ENCODE measurements at regions not wholly inside any gene's neighbourhood (a gene's known extent, or its start where the extent isn't known, plus 50 kb on each side); places are given as distances from the start of the nearest gene placed in this dataset.
"Not testable (repeated sequence)": the region's sequence is repeated elsewhere in the genome, so short reads cannot be mapped to it uniquely, and the experiment has no call there.

GRCh38 chr14:106179761-106180160, 653.4 kb downstream of the TMEM121 start:
- Histone ChIP-seq H2AFZ (ENCODE audit: low read depth, low read length) (no peak overlapping the region), H3K79me2 (ENCODE audit: control insufficient read depth, insufficient read depth, low read length) (no peaks in the 10 kb centered on the region), H3K4me1 (ENCODE audit: control insufficient read depth, extremely low read depth, insufficient read depth, low read length) (no peaks in the 10 kb centered on the region), H3K9me3 (replicated peaks; ENCODE audit: control insufficient read depth, insufficient read depth, low read length) (no peaks in the 10 kb centered on the region), H3K27ac (ENCODE audit: insufficient read depth, low read depth, low read length) (no peak overlapping the region), H3K4me3 (replicated peaks in 1 of 3; ENCODE audit: insufficient read depth in 1 of 3, low read depth in 1 of 3, low read length in 3 of 3) (no peak overlapping the region), H3K9me1 (replicated peaks; ENCODE audit: control insufficient read depth, extremely low read depth, insufficient read depth, low read length) (no peaks in the 10 kb centered on the region), H3K9ac (replicated peaks; ENCODE audit: extremely low read depth, insufficient read depth, low read length) (no peak overlapping the region), H4K20me1 (replicated peaks; ENCODE audit: control insufficient read depth, extremely low read depth, insufficient read depth, low read length) (no peaks in the 10 kb centered on the region), H3K36me3 (ENCODE audit: control insufficient read depth in 2 of 2, extremely low read depth in 1 of 2, insufficient read depth in 2 of 2, low read length in 2 of 2) (no peaks in the 10 kb centered on the region), H3K4me2 (ENCODE audit: insufficient read depth, low read length) (no peak overlapping the region), H3K27me3 (ENCODE audit: control insufficient read depth in 2 of 2, insufficient read depth in 2 of 2, low read length in 2 of 2) (no peaks in the 10 kb centered on the region)
- POLR2A ChIA-PET: no interaction called here
- no peak for DNase-seq (ENCODE audit: low read depth, low spot score)
- CTCF ChIA-PET: no interaction called here
- no peak for FAIRE-seq
- BruUV-seq (replicated peaks): no TSS peak
- intact Hi-C loops (cut with micrococcal nuclease): no loop called here
- no peak for TF ChIP-seq GATA2 (IDR thresholded peaks at IDR 0.05; ENCODE audit: insufficient read depth, insufficient read length, low read depth, low read length)
- no peak for TF ChIP-seq POLR2A (IDR thresholded peaks at IDR 0.05; ENCODE audit: low read depth, low read length)
- no peak for TF ChIP-seq CTCF (IDR thresholded peaks at IDR 0.05; ENCODE audit: extremely low read depth in 1 of 2, insufficient read depth in 1 of 2, low read depth in 1 of 2, low read length in 2 of 2)
- TF ChIP-seq POLR2AphosphoS5 (IDR thresholded peaks at IDR 0.05; ENCODE audit: insufficient read depth, low read depth, low read length): no peak
- no peak for TF ChIP-seq MYC (IDR thresholded peaks at IDR 0.05; ENCODE audit: low read depth, low read length)
- TF ChIP-seq MAX (IDR thresholded peaks at IDR 0.05; ENCODE audit: insufficient read depth, insufficient read length): no peak
- no peak for TF ChIP-seq FOS (IDR thresholded peaks at IDR 0.05; ENCODE audit: borderline replicate concordance, insufficient read depth, low read length)
- no peak for TF ChIP-seq EZH2 (IDR thresholded peaks at IDR 0.05; ENCODE audit: borderline replicate concordance, low read depth, low read length, severe bottlenecking)
- no peak for TF ChIP-seq JUN (IDR thresholded peaks at IDR 0.05; ENCODE audit: borderline replicate concordance, insufficient read depth, insufficient read length, low read depth)
- dilution Hi-C loops (cut with MboI; ENCODE audit: extremely low pct_ligation_motif_present, low sequenced_read_pairs): no loop called here

- H2AFZ ChIP-seq (ENCODE audit: low read depth, low read length); BruUV-seq (replicated peaks); H4K20me1 ChIP-seq (replicated peaks; ENCODE audit: control insufficient read depth, extremely low read depth, insufficient read depth, low read length); H3K9ac ChIP-seq (replicated peaks; ENCODE audit: extremely low read depth, insufficient read depth, low read length); H3K27ac ChIP-seq (ENCODE audit: insufficient read depth, low read depth, low read length); H3K4me2 ChIP-seq (ENCODE audit: insufficient read depth, low read length); H3K9me3 ChIP-seq (replicated peaks; ENCODE audit: control insufficient read depth, insufficient read depth, low read length); dilution Hi-C loops (cut with MboI; ENCODE audit: extremely low pct_ligation_motif_present, low sequenced_read_pairs); H3K4me3 ChIP-seq (replicated peaks in 1 of 3; ENCODE audit: insufficient read depth in 1 of 3, low read depth in 1 of 3, low read length in 3 of 3); DNase-seq (ENCODE audit: low read depth, low spot score); H3K79me2 ChIP-seq (ENCODE audit: control insufficient read depth, insufficient read depth, low read length); H3K27me3 ChIP-seq (ENCODE audit: control insufficient read depth in 2 of 2, insufficient read depth in 2 of 2, low read length in 2 of 2); intact Hi-C loops (cut with micrococcal nuclease); FAIRE-seq; H3K36me3 ChIP-seq (ENCODE audit: control insufficient read depth in 2 of 2, extremely low read depth in 1 of 2, insufficient read depth in 2 of 2, low read length in 2 of 2); POLR2A ChIA-PET; H3K9me1 ChIP-seq (replicated peaks; ENCODE audit: control insufficient read depth, extremely low read depth, insufficient read depth, low read length); CTCF ChIA-PET; H3K4me1 ChIP-seq (ENCODE audit: control insufficient read depth, extremely low read depth, insufficient read depth, low read length): not testable (repeated sequence)
Observed at GRCh38 chr14:106184771-106185170, 658.4 kb downstream of the TMEM121 start.

- H3K4me1 ChIP-seq (ENCODE audit: control insufficient read depth, extremely low read depth, insufficient read depth, low read length); CTCF ChIA-PET; POLR2A ChIA-PET; H3K9me3 ChIP-seq (replicated peaks; ENCODE audit: control insufficient read depth, insufficient read depth, low read length); DNase-seq (ENCODE audit: low read depth, low spot score); H2AFZ ChIP-seq (ENCODE audit: low read depth, low read length); H3K27ac ChIP-seq (ENCODE audit: insufficient read depth, low read depth, low read length); BruUV-seq (replicated peaks); H3K4me2 ChIP-seq (ENCODE audit: insufficient read depth, low read length); H4K20me1 ChIP-seq (replicated peaks; ENCODE audit: control insufficient read depth, extremely low read depth, insufficient read depth, low read length); H3K27me3 ChIP-seq (ENCODE audit: control insufficient read depth in 2 of 2, insufficient read depth in 2 of 2, low read length in 2 of 2); FAIRE-seq; H3K79me2 ChIP-seq (ENCODE audit: control insufficient read depth, insufficient read depth, low read length); H3K9ac ChIP-seq (replicated peaks; ENCODE audit: extremely low read depth, insufficient read depth, low read length); H3K4me3 ChIP-seq (replicated peaks in 1 of 3; ENCODE audit: insufficient read depth in 1 of 3, low read depth in 1 of 3, low read length in 3 of 3); intact Hi-C loops (cut with micrococcal nuclease); dilution Hi-C loops (cut with MboI; ENCODE audit: extremely low pct_ligation_motif_present, low sequenced_read_pairs); H3K9me1 ChIP-seq (replicated peaks; ENCODE audit: control insufficient read depth, extremely low read depth, insufficient read depth, low read length); H3K36me3 ChIP-seq (ENCODE audit: control insufficient read depth in 2 of 2, extremely low read depth in 1 of 2, insufficient read depth in 2 of 2, low read length in 2 of 2): not testable (repeated sequence)
Observed at GRCh38 chr14:106185174-106185836, 658.9 kb downstream of the TMEM121 start.

Measured in endothelial cell of umbilical vein (primary cell).